HEK293T (cell line): ENCODE measurements at regions not wholly inside any gene's neighbourhood (a gene's known extent, or its start where the extent isn't known, plus 50 kb on each side); places are given as distances from the start of the nearest gene placed in this dataset.

Source experiments
- CTCF ChIA-PET: fragments of 350-600 bp; formaldehyde crosslinking; extraction: SDS; loops from one replicate; lab custom pipeline; 2021; ENCODE audit warnings: antibody characterized with exemption, inconsistent platforms; lab: Yijun Ruan, JAX
- POLR2A ChIA-PET: fragments of 350-600 bp; formaldehyde crosslinking; extraction: SDS; loops from one replicate; lab custom pipeline; 2020; ENCODE audit warnings: antibody characterized with exemption, inconsistent platforms; lab: Yijun Ruan, JAX
- DNase-seq: peaks from one replicate; pipeline ENCODE4 v3.0.0; 2012; ENCODE audit warnings: mixed read lengths; ENCODE audit errors: extremely low spot score
- ARNT ChIP-seq: fragments of 450-650 bp; IDR thresholded peaks from 2 replicates; pipeline ENCODE4 v1.6.1; 2017; ENCODE audit warnings: mild to moderate bottlenecking
- BHLHE40 ChIP-seq: fragments of 450-650 bp; IDR thresholded peaks from 2 replicates; pipeline ENCODE4 v1.6.1; 2016; ENCODE audit warnings: mild to moderate bottlenecking, moderate library complexity, borderline replicate concordance
- CTBP1 ChIP-seq: fragments of 450-650 bp; IDR thresholded peaks from 2 replicates; pipeline ENCODE4 v1.6.1; 2016; ENCODE audit warnings: borderline replicate concordance
- ELF4 ChIP-seq: fragments of 450-650 bp; IDR thresholded peaks from 2 replicates; pipeline ENCODE4 v1.6.1; 2017; ENCODE audit warnings: antibody characterized with exemption
- FOXA1 ChIP-seq: fragments of 450-650 bp; IDR thresholded peaks from 2 replicates; pipeline ENCODE4 v1.6.1; 2016; ENCODE audit warnings: mild to moderate bottlenecking
- FOXK2 ChIP-seq: fragments of 450-650 bp; IDR thresholded peaks from 2 replicates; pipeline ENCODE4 v1.6.1; 2016; ENCODE audit warnings: mild to moderate bottlenecking
- FOXM1 ChIP-seq: fragments of 450-650 bp; IDR thresholded peaks from 2 replicates; pipeline ENCODE4 v1.6.1; 2017; ENCODE audit warnings: mild to moderate bottlenecking, borderline replicate concordance
- HDGF ChIP-seq: fragments of 450-650 bp; IDR thresholded peaks from 2 replicates; pipeline ENCODE4 v1.6.1; 2017; ENCODE audit warnings: antibody characterized with exemption, borderline replicate concordance
- L3MBTL2 ChIP-seq: fragments of 450-650 bp; conservative IDR thresholded peaks from 2 replicates; pipeline ENCODE4 v1.6.1; 2016; ENCODE audit warnings: mild to moderate bottlenecking
- LEF1 ChIP-seq: fragments of 450-650 bp; IDR thresholded peaks from 2 replicates; pipeline ENCODE4 v1.6.1; 2017; ENCODE audit warnings: mild to moderate bottlenecking, borderline replicate concordance
- NFRKB ChIP-seq: fragments of 450-650 bp; IDR thresholded peaks from 2 replicates; pipeline ENCODE4 v1.6.1; 2016; ENCODE audit warnings: mild to moderate bottlenecking, moderate library complexity
- SP1 ChIP-seq: fragments of 450-650 bp; IDR thresholded peaks from 2 replicates; pipeline ENCODE4 v1.6.1; 2017
- SUZ12 ChIP-seq: fragments of 450-650 bp; IDR thresholded peaks from 2 replicates; pipeline ENCODE4 v1.6.1; 2016; ENCODE audit warnings: mild to moderate bottlenecking
- TARDBP ChIP-seq: fragments of 450-650 bp; IDR thresholded peaks from 2 replicates; pipeline ENCODE4 v1.6.1; 2016
- ZNF384 ChIP-seq: fragments of 450-650 bp; IDR thresholded peaks from 2 replicates; pipeline ENCODE4 v1.6.1; 2016
- TF ChIP-seq, protein P1 (sequence below): fragments of 450-650 bp; IDR thresholded peaks from 2 replicates; pipeline ENCODE4 v1.6.1; 2016

DNA sequence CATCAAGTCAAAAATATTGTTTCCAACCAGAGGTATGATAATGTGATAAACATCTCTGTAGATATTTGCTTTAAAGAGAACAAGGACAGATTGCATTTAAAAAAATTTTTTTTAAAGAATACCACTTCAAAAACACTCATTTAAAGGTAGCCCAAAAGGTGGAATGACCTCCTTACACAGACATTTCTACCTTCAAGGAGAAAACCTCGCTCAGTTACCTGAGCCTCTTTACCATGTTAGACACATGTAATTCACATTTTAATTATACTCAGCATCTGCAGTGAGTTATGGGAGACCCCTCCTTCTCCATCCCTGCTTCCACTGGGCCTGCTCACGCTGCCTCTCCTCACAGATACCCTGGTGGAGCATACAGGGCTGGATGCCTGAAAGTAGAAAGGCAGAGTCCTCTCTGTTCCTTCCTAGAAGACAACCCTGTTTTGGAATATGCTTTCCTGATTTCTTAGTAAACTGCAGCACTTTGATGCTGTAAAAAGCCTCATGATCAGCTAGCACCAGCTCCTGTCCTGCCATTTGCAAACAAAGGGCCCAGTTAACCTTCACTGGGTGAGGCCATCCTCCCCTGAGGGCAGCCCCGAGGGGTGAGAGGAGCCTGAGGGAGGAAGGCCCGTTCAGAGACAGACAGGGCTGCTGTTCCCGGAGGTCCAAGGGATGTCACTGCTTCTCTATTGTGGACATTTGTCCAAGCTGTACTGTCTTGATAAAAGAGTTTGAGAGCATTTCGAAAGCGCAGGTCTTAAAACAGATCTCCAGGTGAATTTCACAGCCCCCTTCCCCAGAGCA lies 117.8 kb downstream of the IRS2 start:
- CTCF ChIA-PET, result interaction anchor here (0.6 kb wide), 1 partner anchor 43 kb away, joined by 3 read pairs; no protein-coding TSS in a partner anchor
- TF ChIP-seq CTBP1 (no peak), BHLHE40 (no peak), TARDBP (no peak), SP1 (no peak), SUZ12 (no peak), HDGF (no peak), ELF4 (no peak), NFRKB (no peak), ZNF384 (no peak), LEF1 (no peak), FOXA1 (no peak), L3MBTL2 (no peak), FOXK2 (no peak), ARNT (no peak), FOXM1 (no peak)
- TF ChIP-seq, protein P1, sequence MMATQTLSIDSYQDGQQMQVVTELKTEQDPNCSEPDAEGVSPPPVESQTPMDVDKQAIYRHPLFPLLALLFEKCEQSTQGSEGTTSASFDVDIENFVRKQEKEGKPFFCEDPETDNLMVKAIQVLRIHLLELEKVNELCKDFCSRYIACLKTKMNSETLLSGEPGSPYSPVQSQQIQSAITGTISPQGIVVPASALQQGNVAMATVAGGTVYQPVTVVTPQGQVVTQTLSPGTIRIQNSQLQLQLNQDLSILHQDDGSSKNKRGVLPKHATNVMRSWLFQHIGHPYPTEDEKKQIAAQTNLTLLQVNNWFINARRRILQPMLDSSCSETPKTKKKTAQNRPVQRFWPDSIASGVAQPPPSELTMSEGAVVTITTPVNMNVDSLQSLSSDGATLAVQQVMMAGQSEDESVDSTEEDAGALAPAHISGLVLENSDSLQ, result no peak
- no peak for DNase-seq
- POLR2A ChIA-PET, result no interaction called here

DNA sequence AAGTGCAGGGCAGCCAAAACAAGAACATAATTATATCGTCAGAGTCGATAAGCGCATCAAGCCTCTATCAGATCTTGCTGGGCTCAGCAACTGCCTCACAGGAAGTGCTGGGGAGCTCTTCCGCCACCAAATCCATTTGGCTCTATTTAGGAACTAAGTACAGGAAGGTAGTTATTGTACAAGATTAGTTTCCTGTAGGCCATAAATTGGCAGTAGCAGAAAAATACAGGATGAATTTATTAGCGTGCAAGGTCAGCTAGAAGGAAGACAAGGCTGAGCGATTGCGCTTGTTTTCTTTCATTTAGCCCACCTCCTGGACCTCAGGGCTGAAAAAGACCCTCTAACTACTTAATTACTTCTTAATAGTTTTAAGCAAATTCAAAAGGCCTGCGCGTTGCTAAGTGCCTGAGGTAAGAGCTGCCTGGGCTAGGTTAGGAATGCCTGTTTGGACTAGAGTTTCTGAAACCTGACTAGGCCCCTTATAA lies 118.5 kb downstream of the IRS2 start:
- CTCF ChIA-PET, result interaction anchor here (0.6 kb wide), 1 partner anchor 42 kb away, joined by 3 read pairs; no protein-coding TSS in a partner anchor
- POLR2A ChIA-PET, result no interaction called here
- TF ChIP-seq TARDBP (no peak), HDGF (no peak), LEF1 (no peak), FOXM1 (no peak), FOXK2 (no peak), CTBP1 (no peak), ELF4 (no peak), ZNF384 (no peak), BHLHE40 (no peak), SP1 (no peak), NFRKB (no peak), L3MBTL2 (no peak), ARNT (no peak), SUZ12 (no peak)
- TF ChIP-seq, protein P1, result no peak
- DNase-seq, result no peak

DNA sequence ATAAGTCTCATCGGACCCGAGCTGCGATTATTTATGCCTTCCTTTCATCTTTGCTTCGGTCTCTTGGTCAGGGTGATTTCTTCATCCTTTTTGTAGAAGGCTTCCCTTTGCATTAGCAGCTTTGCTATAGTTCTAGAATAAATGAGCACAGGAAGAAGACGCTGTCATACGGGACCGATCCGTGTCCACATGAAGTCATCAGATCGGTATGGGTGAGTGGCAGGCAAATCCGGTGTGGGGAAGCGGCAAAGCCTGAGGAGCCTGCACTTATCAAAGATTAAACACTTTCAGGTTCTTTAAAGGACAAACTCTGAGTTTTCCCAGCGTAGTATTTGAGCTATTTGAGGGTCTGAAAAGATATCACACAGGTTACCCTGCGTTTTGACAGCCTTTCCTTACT lies 119.3 kb downstream of the IRS2 start:
- no peak for DNase-seq
- CTCF ChIA-PET, result no interaction called here
- POLR2A ChIA-PET, result no interaction called here
- TF ChIP-seq ELF4 (no peak), SP1 (no peak), NFRKB (no peak), LEF1 (no peak), CTBP1 (no peak), BHLHE40 (no peak), HDGF (no peak), ARNT (no peak), SUZ12 (no peak), FOXM1 (no peak), TARDBP (no peak), ZNF384 (no peak), FOXK2 (no peak), FOXA1 (no peak)
- TF ChIP-seq, protein P1, result no peak

DNA sequence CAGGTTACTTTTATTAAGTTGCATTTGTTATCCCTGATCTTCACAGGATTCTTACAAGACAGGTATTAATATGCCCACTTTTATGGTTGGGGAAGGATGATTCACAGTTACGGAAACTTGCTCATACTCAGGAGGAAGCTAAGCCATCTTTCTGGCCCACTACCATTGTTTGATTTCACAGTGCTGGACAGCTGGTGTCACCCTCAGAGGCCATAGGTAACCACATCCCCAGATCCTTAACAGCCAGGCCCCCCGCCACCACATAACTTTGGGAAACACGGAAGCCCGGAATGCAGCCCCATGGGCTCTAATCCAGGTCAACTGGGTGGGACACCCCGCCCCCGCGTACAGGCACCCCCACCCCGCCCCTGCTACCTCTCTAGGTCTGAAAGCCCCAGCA lies 119.7 kb downstream of the IRS2 start:
- no peak for TF ChIP-seq FOXM1
- no peak for DNase-seq
- CTCF ChIA-PET, result no interaction called here
- POLR2A ChIA-PET, result no interaction called here

DNA sequence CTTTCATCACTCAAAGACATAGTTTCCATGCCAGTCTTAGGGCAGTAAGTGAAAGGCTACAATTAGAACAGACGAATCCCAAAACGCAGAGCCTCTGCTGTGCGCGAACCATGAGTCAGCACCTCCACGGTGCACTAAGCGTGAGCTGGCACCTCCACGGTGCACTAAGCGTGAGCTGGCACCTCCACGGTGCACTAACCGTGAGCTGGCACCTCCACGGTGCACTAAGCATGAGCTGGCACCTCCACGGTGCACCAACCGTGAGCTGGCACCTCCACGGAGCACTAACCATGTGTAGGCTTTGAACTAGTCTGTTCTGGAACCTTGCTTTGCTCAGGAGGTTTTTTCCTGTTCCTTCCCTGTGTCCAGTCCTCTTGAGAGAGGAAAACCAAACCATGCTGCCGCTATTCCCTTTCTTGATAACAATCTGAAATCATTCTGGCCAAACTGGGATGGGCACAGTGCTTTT lies 120.6 kb downstream of the IRS2 start:
- POLR2A ChIA-PET, result no interaction called here
- no peak for DNase-seq
- CTCF ChIA-PET, result no interaction called here
- TF ChIP-seq FOXA1 (no peak), SP1 (no peak), ZNF384 (no peak)
- TF ChIP-seq, protein P1, result no peak

DNA sequence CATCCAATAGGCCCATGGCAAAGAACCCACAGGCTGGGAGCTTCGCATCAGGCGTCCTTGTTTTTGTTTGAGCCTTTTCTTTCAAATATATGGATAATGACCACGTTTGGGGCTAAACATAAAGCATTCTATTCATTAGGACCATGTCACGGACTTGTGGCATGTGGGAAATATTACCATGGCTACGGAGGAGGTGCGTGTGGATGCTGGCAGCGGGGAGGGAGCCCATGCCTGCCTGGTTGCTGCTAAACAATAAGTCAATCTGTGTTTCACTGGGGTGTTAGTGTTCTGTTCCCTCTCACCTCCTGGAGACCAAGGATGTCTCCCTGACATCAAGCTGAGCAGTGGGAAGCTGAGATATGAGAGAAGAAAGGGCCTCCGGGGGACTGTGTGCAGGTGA lies 121.1 kb downstream of the IRS2 start:
- TF ChIP-seq LEF1 (no peak), ARNT (no peak), CTBP1 (no peak), ZNF384 (no peak), HDGF (no peak), L3MBTL2 (no peak), BHLHE40 (no peak), FOXA1 (no peak)
- POLR2A ChIA-PET, result no interaction called here
- no peak for DNase-seq
- CTCF ChIA-PET, result no interaction called here
